Limb (tissue), 2 donors: ENCODE measurements at regions not wholly inside any gene's neighbourhood (a gene's known extent, or its start where the extent isn't known, plus 50 kb on each side); places are given as distances from the start of the nearest gene placed in this dataset.
"Not testable (repeated sequence)": the region's sequence is repeated elsewhere in the genome, so short reads cannot be mapped to it uniquely, and the experiment has no call there.

Source experiments
- DNase-seq, 2 donors: peaks; one replicate each; pipeline ENCODE4 v3.0.0-alpha.2; 2016; ENCODE audit errors: extremely low spot score in 2 of 2

DNA sequence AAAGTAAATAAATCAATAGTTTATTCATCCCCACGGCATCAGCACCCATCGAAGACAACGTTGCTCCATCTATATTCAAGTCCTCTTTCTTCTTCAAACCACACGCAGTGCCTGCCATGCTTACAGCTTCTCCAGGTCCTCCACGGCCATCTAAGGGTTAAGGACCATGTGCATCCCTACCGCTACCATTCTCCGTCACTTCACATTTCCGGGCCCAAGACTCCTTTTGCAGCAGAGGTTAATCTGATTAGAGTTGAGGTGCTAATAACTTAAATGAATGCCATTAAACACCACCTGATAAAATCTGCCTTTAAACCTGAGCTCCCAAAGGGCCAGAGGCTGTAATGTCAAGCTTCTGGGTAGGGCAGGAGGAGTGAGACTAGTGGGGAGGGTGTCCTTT lies 79.7 kb upstream of the CCND2 start:
- DNase-seq: no peak

DNA sequence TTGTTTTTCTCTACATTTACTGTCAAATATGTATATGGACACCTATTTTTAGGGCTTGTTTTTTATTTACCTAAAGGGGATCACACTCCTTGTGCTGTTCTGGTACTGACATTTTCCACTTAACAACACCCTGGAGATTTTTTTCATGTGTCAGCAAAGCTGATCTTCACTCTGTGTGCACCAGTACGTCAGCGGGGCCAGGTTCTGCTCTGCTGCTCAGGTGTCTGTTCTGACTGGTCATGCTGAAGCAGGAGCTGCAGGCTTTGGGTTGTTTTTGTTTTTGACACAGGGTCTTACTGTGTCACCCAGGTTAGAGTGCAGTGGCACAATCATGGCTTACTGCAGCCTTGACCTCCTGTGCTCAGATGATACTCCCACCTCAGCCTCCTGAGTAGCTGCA lies 81.9 kb upstream of the CCND2 start:
- no peak for DNase-seq

DNA sequence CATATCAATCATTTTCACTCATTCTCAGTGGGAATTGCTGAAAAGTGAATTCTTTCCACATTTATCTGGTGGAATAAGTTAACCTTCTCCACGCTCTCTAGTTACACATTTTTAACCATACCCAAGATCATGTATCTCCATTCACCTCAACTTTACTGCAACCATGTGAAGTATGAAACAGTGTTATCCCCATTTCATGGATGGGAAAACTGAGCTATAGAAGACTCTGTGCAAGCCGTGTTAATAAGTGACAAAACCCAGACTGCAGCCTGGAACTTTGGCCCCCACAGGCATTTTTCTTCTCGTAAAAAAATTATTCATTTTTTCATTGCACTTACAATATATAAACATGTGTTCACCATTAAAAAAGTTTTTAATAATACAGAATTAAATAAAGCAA lies 82.4 kb upstream of the CCND2 start:
- no peak for DNase-seq

DNA sequence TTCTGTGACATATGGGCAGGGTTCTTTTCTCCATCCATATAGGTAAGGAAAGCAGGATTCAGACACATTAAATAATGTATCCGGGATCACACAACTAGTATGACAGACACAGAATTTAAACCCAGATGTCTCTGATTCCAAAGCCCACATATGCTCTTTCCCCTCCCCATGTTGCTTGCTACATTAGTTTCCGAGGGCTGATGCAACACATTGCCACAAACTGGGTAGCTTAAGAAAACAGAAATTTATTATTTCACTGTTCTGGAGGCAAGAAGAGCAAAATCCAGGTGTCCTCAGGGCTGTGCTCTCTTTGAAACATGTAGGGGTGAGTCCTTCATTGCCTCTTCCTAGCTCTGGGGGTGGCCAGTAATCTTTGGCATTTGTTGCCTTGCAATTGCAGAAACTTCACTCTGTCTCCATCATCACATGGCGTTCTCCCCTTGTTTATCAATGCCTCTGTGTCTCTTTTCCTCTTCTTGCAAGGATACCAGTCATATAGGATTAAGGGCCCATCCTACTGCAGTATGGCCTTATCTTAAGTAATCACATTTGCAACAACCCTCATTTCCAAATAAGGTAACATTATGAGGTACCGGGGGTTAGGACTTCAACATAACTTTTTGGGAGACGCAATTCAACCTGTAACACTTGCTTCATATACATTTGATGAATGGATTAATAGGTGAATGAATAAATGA lies 83.0 kb upstream of the CCND2 start:
- no peak for DNase-seq

DNA sequence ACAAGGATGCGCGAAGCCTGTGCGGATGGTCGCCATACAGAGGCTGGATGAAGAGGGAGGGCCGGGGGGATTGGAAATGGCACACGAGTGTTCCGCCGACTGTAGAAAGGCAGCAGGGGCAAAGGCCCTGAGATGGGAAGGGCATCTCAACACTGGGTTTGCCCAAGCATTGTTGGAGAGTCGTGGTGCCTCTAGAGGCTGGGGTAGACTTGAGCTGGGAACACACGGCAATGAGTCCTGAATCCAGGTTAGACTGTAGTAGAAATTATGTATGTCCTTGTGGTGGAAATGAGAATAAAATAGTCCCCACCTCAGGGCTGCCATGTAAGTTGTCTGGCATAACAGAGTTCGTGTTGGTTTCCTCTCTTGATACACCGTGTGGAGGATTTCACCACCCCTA lies 83.8 kb upstream of the CCND2 start:
- DNase-seq: no peak

DNA sequence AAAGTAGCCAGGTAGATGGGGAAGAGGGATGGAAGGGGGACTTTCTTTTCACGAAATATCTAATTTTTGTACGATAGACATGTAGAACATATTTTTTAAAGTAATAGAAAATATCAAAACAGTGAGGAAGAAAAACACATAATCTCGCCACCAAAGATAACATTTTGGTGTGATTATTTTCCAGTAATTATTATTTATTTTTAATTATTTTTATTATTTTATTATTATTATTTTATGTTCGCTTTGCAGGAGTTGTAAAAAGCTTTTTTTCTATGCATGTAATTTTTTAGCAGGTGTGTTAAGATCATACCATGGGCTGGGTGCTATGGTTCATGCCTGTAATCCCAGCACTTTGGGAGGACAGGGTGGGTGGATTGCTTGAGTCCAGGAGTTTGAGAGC lies 85.6 kb upstream of the CCND2 start:
- DNase-seq: no peak

DNA sequence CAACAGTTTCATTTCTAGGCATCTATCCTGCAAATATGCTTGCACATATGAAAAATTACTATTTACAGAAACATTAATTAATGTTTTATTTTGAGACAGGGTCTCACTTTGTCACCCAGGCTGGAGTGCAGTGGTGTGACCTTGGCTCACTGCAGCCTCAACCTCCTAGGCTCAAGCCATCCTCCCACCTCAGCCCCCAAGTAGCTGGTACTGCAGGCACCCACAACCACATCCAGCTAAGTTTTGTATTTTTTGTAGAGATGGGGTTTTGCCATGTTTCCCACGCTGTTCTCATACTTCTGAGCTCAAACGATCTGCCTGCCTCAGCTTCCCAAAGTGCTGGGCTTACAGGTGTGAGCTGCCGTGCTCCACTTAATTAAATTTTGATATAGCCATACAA lies 86.2 kb upstream of the CCND2 start:
- DNase-seq: not testable (repeated sequence)

DNA sequence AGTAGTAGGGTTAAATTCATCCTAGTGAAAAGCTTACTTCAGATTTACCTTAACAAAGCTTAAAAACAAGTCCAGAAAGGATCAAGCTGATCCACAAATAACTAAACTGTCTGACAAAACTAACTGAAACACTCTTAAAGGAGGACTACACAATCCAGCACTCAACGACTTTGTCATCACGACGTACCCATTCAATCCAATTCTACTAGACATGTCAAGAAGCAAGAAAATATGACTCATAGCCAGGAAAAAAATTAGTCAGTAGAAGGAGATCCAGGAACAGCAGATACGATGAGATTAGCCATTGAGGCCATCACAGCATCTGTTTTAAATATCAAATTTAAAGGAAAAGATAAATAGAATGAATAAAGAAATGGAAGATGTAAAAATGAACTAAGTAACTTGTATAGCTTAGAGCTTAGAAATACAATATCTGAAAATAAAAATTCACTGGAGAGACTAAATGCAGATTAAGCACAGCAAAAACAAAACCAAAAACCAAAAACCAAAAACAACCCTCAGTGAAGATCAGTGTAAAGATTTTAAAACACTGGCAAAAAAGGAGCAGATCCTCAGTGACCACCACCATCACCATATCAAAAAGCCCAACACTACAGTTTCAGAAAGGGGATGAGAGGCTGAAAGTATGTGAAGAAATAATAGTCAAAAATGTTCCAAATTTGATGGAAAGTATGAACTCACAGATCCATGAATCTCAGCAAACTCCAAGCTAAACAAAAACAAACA lies 95.0 kb upstream of the CCND2 start:
- DNase-seq: no peak

DNA sequence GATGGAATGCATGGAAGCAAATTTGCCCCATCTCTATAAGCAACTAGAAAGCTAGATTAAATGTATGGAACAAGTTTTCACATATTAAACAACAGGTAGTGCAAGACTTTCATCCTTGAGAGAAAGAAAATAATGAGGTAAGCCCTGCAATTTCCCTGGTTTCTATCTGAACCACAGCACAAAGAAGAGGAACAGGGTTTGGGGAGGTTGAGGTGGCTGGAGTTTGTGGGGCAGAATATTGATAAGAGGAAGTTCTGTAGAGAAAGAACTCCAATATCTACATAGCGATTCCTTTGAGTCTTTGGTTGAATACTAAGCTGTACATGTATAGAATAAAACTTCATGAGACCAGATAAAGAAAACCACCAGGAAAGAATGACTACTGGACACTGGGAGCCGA lies 96.3 kb upstream of the CCND2 start:
- no peak for DNase-seq

DNA sequence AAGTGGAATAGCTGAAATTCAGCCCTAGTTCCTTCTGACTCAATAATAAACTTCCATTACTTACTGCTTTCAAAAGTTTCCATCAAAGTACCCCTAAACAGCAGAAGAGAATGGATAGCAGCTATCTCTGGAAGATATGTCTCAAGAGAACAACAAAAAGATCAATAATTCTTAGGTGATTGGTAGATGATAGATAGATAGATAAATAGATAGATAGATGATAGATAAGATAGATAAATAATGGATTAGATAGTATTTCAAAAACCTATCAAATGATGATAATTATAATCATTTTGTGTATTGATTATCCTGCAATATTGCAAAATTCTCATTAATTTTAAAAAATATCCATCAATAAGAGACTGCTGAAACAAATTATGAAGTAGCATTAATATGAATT lies 97.4 kb upstream of the CCND2 start:
- DNase-seq: no peak

DNA sequence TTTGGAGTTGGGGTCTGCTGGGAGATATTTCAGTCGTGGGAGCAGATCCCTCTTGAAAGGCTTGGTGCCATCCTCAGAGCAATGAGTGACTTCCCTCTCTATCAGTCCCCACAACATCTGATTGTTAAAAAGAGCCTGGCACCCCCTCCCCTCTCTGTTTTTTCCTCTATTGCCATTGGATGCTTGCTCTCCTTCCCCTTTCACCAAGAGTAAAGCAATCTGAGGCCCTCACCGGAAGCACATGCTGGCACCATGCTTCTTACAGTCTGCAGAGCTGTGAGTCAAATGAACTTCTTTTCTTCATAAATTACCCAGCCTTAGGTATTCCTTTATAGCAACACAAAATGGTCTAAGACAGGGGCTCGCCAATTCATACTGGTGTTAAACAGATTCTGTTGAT lies 99.1 kb upstream of the CCND2 start:
- DNase-seq: no peak

DNA sequence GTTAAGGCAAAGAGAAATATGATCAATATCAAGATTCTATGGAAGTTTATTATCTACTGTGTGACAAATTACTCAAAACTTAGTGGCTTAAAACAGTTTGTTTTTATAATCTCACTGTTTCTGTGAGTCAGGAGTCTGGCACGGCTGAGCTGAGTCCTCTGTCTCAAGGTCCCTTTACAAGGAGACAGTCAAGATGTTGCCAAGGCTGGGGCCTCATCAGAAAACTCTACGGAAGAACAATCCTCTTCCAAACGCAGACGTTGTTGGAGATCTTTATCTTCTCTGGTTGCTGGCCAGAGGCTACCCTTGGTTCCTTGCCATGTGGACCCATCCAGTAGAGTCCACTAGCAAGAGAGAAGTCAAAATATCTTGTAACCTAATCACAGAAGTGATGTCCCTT lies 100.6 kb upstream of the CCND2 start:
- no peak for DNase-seq

DNA sequence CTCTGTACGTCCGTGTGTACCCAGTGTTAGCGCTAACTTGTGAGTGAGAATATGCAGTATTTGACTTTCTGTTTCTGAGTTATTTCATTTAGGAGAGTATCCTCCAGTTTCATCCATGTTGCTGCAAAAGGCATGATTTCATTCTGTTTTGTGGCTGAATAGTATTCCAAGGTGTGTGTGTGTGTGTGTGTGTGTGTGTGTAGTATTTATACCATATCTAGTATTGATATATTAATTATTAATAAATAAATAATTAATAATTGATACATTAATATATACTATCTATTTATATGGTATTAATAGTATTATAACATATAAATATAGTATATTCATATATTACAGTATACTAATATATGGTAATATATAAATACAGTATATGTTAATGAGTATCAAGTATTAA lies 101.8 kb upstream of the CCND2 start:
- DNase-seq: no peak

DNA sequence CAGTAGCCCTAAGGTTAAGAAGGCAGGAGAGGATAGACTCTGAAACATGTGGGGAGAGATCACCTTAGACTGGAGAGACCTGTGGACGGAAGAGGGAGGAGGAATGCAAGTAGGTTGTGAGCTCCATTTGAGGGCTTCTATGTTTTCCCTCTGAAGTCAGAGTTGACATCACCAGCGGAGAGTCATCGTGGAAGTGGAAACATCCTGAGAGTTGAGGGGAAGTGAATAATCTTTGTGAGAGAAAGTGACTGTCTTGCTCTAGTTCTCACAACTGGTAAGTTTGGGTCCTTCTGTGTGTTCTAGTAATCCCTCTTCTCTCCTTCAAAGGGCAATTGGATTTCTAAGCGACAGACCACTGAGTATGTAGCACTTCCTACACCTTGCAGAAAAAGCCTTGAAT lies 103.6 kb upstream of the CCND2 start:
- DNase-seq: no peak

DNA sequence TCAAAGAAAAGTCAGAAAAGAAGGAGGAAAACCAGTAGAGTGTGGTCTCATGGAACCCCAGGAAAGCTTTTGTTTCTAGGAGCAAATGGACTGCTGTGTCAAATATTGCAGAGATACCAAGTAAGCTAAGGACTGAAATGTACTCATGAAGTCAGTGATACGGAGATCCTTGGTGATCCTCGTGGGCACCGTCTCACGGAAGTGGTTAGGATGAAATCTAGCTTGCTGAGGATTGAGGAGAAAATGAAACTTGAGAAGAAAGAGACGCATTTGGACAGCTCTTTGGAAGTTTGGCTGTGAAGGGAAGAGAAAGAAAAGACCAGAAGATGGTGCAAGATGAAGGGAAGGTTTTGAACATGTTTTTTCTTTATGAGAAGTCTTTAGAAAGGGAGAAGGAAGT lies 104.0 kb upstream of the CCND2 start:
- no peak for DNase-seq

DNA sequence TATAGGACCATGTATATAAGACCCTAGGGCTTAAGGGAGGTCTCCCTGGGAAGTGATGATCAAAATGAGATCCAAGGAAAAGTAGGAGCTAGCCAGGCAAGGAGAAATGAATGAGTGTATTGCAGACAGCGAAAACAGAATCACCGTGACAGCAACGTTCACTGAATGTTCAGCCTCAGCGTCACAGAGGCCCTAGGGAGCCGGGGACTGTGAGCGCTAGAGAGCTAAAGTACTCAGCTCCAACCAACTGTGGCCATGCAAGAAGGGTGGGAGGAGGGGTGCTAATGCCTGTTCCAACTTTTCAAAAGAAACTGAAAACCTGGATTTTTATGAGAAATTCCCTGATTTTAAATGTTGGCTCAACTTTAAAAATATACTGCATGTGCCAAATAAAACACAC lies 105.5 kb upstream of the CCND2 start:
- DNase-seq: no peak

DNA sequence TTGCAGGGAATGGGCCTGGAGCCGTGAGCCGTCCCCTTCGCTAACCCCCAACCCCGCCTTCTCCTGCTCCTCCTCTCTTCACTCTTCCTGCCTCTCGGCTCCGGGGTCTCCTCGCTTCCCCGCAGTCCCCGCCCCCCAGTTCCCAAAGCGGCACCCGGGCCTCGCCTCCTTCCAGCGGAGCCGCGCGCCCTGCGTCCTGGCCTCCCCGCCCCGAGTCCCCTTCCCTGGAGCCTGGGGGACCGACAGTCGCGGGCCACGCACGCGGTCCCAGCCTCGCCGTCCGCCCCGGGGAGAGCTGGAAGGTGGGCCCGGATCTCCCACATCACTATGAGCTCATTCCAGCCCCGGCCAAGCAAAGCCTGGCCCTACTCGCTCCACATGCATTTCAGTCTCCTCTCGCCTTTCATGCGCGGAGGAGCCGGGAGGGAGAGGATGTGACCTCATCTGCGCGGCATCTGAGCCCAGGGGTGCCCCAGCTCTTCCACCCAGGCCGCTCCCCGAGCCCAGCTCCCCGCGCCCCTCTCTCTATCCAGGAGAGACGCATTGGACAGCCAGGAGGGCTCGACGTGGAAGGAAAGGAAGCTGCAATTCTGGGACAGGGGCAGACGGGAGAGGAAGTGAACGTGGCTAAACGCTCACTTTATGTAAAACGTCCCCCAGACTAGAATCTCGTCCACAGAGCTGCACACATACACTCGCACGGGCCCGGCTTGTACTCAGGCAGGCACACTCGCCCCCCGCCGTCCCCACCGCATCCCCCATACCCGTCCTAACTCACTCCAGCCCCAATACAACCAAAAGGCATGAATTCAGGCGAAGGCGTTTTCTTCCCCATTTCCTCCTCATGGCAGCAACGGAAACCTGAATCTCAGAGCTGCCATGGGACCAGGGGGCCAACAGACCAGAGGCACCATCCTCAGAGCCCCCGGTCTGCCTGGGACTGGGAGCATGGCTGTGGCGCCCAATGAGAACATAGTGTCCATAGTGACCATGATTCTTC lies 108.7 kb upstream of the CCND2 start:
- DNase-seq: peak; percentile 90 to 92

DNA sequence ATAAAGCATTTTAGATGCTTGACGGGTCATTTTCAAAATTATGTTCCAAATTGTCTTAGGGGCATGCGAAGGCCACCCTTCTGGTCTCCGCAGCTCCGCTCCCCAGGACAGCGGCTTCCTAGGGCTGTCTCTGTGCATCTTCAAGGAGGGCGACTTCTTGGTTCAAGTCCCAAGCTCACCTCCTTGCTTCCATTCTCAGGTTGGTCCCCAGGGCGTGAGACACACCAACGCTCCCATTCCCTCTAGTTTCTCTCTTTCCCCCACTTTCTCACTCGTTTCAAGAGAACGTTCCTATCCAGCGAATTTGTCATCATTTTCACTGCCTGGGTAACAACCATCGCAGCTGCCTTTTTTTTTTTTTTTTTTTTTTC lies 109.4 kb upstream of the CCND2 start:
- no peak for DNase-seq

DNA sequence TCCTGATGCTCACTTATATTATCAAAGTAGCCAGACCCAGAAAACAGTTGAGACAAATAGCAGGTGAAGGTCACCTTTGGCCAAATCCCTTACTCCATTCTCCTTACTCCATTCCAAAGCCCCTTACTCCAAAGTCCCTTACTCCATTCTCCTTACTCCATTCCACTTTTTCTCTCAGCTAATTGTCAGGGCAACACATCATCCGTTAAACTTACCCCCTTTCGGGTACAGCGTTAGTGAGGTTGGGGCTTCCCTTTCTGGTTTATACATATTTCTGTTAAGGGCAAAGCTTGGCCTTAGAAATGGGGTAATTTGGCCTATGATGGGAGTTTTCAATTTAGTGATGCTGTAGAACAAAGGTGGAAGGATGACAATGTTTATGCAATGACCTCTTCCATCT lies 111.8 kb upstream of the CCND2 start:
- DNase-seq: no peak

DNA sequence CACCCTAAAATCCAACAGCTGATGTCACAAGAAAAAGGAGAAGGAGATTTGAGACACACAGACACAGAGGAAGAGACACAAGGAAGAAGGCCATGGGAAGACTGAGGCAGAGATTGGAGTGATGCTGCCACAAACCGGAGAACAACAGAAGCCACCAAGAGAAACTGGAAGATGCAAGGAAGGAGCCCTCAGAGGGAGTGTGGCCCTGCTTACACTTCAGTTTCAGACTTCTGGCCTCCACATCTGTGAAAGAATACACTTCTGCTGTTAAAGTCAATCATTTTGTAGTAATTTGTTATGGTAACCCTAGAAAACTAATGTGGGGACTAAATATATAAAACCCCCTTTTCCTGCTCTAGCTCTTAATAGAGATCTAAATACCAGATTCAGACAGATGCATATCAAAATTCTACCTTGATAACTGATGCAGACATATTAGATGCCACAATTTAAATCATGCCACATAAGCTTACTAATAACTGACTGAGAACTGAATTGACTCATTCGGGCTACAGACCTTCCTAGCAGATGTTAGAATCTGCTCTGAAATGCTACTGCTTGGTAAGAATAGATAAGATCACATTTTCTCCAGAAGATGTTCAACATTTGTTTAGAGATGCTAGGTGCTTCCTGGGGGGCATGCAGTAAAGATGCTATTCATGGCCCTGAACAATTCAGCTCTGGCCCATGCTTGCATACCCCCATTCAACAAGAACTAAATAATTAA lies 113.1 kb upstream of the CCND2 start:
- DNase-seq: no peak

DNA sequence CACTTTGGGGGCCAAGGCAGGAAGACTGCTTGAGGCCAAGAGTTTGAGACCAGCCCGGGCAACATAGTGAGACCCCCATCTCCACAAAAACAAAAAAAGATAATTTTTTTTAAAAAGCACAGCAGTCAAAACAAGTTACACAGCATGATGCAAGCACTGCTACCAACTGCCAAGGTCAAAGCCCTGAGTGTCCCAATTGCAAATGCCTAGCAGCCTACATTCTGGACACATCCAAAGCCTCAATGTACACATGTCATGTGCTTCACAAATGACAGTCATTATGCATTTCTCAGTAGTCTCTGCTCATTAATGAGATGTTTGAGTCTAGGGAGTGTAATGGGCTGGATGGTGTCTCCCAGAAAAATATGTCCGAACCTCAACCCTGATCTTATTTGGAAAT lies 113.7 kb upstream of the CCND2 start:
- DNase-seq: no peak

DNA sequence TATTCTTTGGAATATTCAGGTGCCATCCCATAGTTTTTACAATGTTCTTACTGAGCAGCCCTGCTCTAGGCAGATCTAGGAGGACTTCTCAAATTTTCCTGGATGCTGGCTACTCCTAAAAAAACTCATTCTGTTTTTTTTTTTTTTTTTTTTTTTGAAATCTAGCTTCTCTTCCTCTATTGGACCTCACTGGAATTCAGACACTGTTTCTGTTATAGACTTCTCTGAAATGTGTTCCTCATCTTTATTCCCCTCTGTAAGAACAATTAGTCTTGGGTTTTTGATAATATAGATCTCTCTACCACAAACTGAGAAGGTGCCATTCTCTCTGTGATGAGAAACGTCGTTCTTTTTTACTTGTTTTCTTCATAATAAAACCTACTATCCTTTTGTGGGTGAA lies 115.3 kb upstream of the CCND2 start:
- no peak for DNase-seq
